ENCODE measurements at regions not wholly inside any gene's neighbourhood (a gene's known extent, or its start where the extent isn't known, plus 50 kb on each side); places are given as distances from the start of the nearest gene placed in this dataset.

GRCh38 chr13:31514932-31515331, 224.4 kb upstream of the RXFP2 start:
- CTCF ChIA-PET, result no interaction called here
- Histone ChIP-seq H2AFZ (ENCODE audit: control insufficient read depth, low read depth, low read length) (no peak overlapping the region), H3K4me1 (ENCODE audit: control insufficient read depth, insufficient read depth, low read length) (no peaks in the 10 kb centered on the region), H4K20me1 (ENCODE audit: control insufficient read depth, insufficient read depth) (no peaks in the 10 kb centered on the region), H3K9me3 (replicated peaks; ENCODE audit: control insufficient read depth, insufficient read depth, low read length) (no peaks in the 10 kb centered on the region), H3K9ac (ENCODE audit: control insufficient read depth, insufficient read depth, low read length) (no peak overlapping the region), H3K4me3 (no peak overlapping the region), H3K27me3 (replicated peaks in 1 of 2; ENCODE audit: control insufficient read depth in 2 of 2, insufficient read depth in 2 of 2, low read length in 1 of 2) (no peaks in the 10 kb centered on the region), H3K36me3 (ENCODE audit: control insufficient read depth in 2 of 2, insufficient read depth in 2 of 2, low read length in 1 of 2) (no peaks in the 10 kb centered on the region), H3K4me2 (ENCODE audit: control insufficient read depth, insufficient read depth) (no peak overlapping the region), H3K27ac (ENCODE audit: control insufficient read depth, insufficient read depth) (no peak overlapping the region), H3K79me2 (ENCODE audit: control insufficient read depth, insufficient read depth, low read length) (no peaks in the 10 kb centered on the region)
- intact Hi-C loops (cut with micrococcal nuclease; ENCODE audit: unreplicated experiment) (no loop called here), in situ Hi-C loops (cut with MboI) (no loop called here)
- SMC1A ChIA-PET (ENCODE audit: uncharacterized antibody, unreplicated experiment), result no interaction called here
- TF ChIP-seq ZBED1 (IDR thresholded peaks at IDR 0.05; ENCODE audit: borderline replicate concordance) (no peak), RELA (IDR thresholded peaks at IDR 0.05; ENCODE audit: borderline replicate concordance, partially characterized antibody) (no peak), BRCA1 (IDR thresholded peaks at IDR 0.05; ENCODE audit: low read depth, low read length) (no peak), MYB (IDR thresholded peaks at IDR 0.05; ENCODE audit: borderline replicate concordance, low read depth, low read length) (no peak), RAD21 (IDR thresholded peaks at IDR 0.05; ENCODE audit: insufficient read depth, low read depth, low read length) (no peak), PKNOX1 (IDR thresholded peaks at IDR 0.05) (no peak), MLLT1 (IDR thresholded peaks at IDR 0.05) (no peak), RELB (IDR thresholded peaks at IDR 0.05; ENCODE audit: low read depth) (no peak), MTA2 (IDR thresholded peaks at IDR 0.05; ENCODE audit: low read depth) (no peak), NKRF (conservative IDR thresholded peaks at IDR 0.05) (no peak), CHD2 (IDR thresholded peaks at IDR 0.05; ENCODE audit: borderline replicate concordance, low read depth, low read length) (no peak)
- RAD21 ChIA-PET (ENCODE audit: unreplicated experiment), result no interaction called here
- DNase-seq (ENCODE audit: low read depth, low spot score) (no peak), FAIRE-seq (no peak), ATAC-seq (no peak)
- 32% methylated on average over 1 of the region's 1 CpG for WGBS (ENCODE audit: insufficient coverage, insufficient replicate concordance, low lambda C conversion rate, missing lambda C conversion rate)
- POLR2A ChIA-PET, result no interaction called here
- no TSS peak for BruUV-seq (replicated peaks)

Data from GM12878 (cell line).